ENCODE measurements at regions not wholly inside any gene's neighbourhood (a gene's known extent, or its start where the extent isn't known, plus 50 kb on each side); places are given as distances from the start of the nearest gene placed in this dataset.

- in situ Hi-C loops (cut with MboI; ENCODE audit: low pct_unique_long_range_greater_than_20kb, low sequenced_read_pairs, unreplicated experiment): no loop called here
- TF ChIP-seq CTCF (IDR thresholded peaks at IDR 0.05; ENCODE audit: extremely low read depth, insufficient read depth, missing control alignments): no peak
- no peak for DNase-seq (ENCODE audit: low spot score)
Observed at GRCh38 chr17:34715504-34715903, 136.1 kb downstream of the TMEM132E start.

- no peak for TF ChIP-seq CTCF (IDR thresholded peaks at IDR 0.05; ENCODE audit: extremely low read depth, insufficient read depth, missing control alignments)
- in situ Hi-C loops (cut with MboI; ENCODE audit: low pct_unique_long_range_greater_than_20kb, low sequenced_read_pairs, unreplicated experiment): no loop called here
- DNase-seq (ENCODE audit: low spot score): no peak
Observed at GRCh38 chr17:34714475-34715410, 135.4 kb downstream of the TMEM132E start.

GRCh38 chr17:34713687-34714086 lies 134.3 kb downstream of the TMEM132E start:
- in situ Hi-C loops (cut with MboI; ENCODE audit: low pct_unique_long_range_greater_than_20kb, low sequenced_read_pairs, unreplicated experiment): no loop called here
- no peak for TF ChIP-seq CTCF (IDR thresholded peaks at IDR 0.05; ENCODE audit: extremely low read depth, insufficient read depth, missing control alignments)
- DNase-seq (ENCODE audit: low spot score): no peak

- DNase-seq (ENCODE audit: low spot score): no peak
- in situ Hi-C loops (cut with MboI; ENCODE audit: low pct_unique_long_range_greater_than_20kb, low sequenced_read_pairs, unreplicated experiment): no loop called here
- no peak for TF ChIP-seq CTCF (IDR thresholded peaks at IDR 0.05; ENCODE audit: extremely low read depth, insufficient read depth, missing control alignments)
Observed at GRCh38 chr17:34712481-34713195, 133.3 kb downstream of the TMEM132E start.

GRCh38 chr17:34711646-34712045 lies 132.3 kb downstream of the TMEM132E start:
- in situ Hi-C loops (cut with MboI; ENCODE audit: low pct_unique_long_range_greater_than_20kb, low sequenced_read_pairs, unreplicated experiment): no loop called here
- TF ChIP-seq CTCF (IDR thresholded peaks at IDR 0.05; ENCODE audit: extremely low read depth, insufficient read depth, missing control alignments): no peak
- no peak for DNase-seq (ENCODE audit: low spot score)

GRCh38 chr17:34710226-34710625 lies 130.8 kb downstream of the TMEM132E start:
- no peak for TF ChIP-seq CTCF (IDR thresholded peaks at IDR 0.05; ENCODE audit: extremely low read depth, insufficient read depth, missing control alignments)
- no peak for DNase-seq (ENCODE audit: low spot score)
- in situ Hi-C loops (cut with MboI; ENCODE audit: low pct_unique_long_range_greater_than_20kb, low sequenced_read_pairs, unreplicated experiment): no loop called here

Measured in GM13977 (cell line).